Thyroid gland (tissue), 4 donors: ENCODE measurements at regions not wholly inside any gene's neighbourhood (a gene's known extent, or its start where the extent isn't known, plus 50 kb on each side); places are given as distances from the start of the nearest gene placed in this dataset.
"Not testable (repeated sequence)": the region's sequence is repeated elsewhere in the genome, so short reads cannot be mapped to it uniquely, and the experiment has no call there.

ENCODE experiments used
- CTCF ChIP-seq, 6 experiments: fragments of 200-600 bp in 3 of 6; fragments of 450-650 bp in 3 of 6; sonication (generic) in 3 of 6; IDR thresholded peaks; one replicate each; pipeline ENCODE4 v1.5.1; 2016 to 2019; ENCODE audit warnings: antibody characterized with exemption in 6 of 6, mild to moderate bottlenecking in 2 of 6, inconsistent platforms in 1 of 6, moderate library complexity in 1 of 6
- POLR2A ChIP-seq, 2 donors: fragments of 450-650 bp; IDR thresholded peaks; one replicate each; pipeline ENCODE4 v1.6.1; 2017; ENCODE audit warnings: antibody characterized with exemption in 2 of 2, mild to moderate bottlenecking in 2 of 2, moderate library complexity in 1 of 2

- not testable (repeated sequence) for TF ChIP-seq CTCF, POLR2A (IDR thresholded peaks at IDR 0.05)
Observed at GRCh38 chr1:790388-790930, 104.0 kb upstream of the OR4F16 start.
